AG04450 (cell line): ENCODE measurements at regions not wholly inside any gene's neighbourhood (a gene's known extent, or its start where the extent isn't known, plus 50 kb on each side); places are given as distances from the start of the nearest gene placed in this dataset.

Experiments
- CTCF ChIA-PET: fragments of 300-600, 350-600 bp; formaldehyde crosslinking; extraction: SDS; loops from one replicate; lab custom pipeline; 2022; ENCODE audit warnings: antibody characterized with exemption, inconsistent platforms; lab: Charles Lee
- POLR2A ChIA-PET: fragments of 350-600 bp; formaldehyde crosslinking; extraction: SDS; loops from one replicate; lab custom pipeline; 2021; ENCODE audit warnings: antibody characterized with exemption, inconsistent platforms; lab: Yijun Ruan, JAX
- DNase-seq: peaks from one replicate; pipeline ENCODE4 v3.0.0-alpha.2; 2011; ENCODE audit warnings: low read depth, low spot score
- H3K27ac ChIP-seq: one replicate; pipeline ENCODE4 v1.5.1; 2012; ENCODE audit warnings: low read depth, low read length, control low read depth
- H3K27me3 ChIP-seq: one replicate; pipeline ENCODE4 v1.6.0; 2012; ENCODE audit warnings: low read length; ENCODE audit not compliant: control insufficient read depth, insufficient read depth
- H3K4me3 ChIP-seq: 2 replicates; pipeline ENCODE4 v1.5.1; 2011; ENCODE audit warnings: mild to moderate bottlenecking, low read depth, low read length, control low read depth
- H3K9me3 ChIP-seq: 2 replicates; pipeline ENCODE4 v1.5.1; 2012; ENCODE audit warnings: low read length; ENCODE audit not compliant: control insufficient read depth, insufficient read depth
- CTCF ChIP-seq: IDR thresholded peaks from 2 replicates; pipeline ENCODE4 v1.5.1; 2011; ENCODE audit warnings: low read depth, low read length, control low read depth, inconsistent platforms

GRCh38 chr6:132161283-132161682, 210.1 kb upstream of the CCN2 start:
- ChIA-PET POLR2A (no interaction called here), CTCF (interaction anchor here (0.6 to 1.0 kb wide), 5 partner anchors 34 to 344 kb away, joined by 3 to 5 read pairs (median 3); no protein-coding TSS in a partner anchor)
- peak; percentile 33 for DNase-seq
- Histone ChIP-seq H3K9me3 (no peaks in the 10 kb centered on the region; the same call in 1 of the 2 replicates), H3K27ac (no peak overlapping the region), H3K27me3 (no peaks in the 10 kb centered on the region), H3K4me3 (no peak overlapping the region)
- peak; percentile 73 for TF ChIP-seq CTCF

GRCh38 chr6:132153221-132153898, 202.2 kb upstream of the CCN2 start:
- no peak overlapping the region for H3K4me3 ChIP-seq
- ChIA-PET POLR2A (no interaction called here), CTCF (no interaction called here)
- no peak for TF ChIP-seq CTCF
- H3K27me3 ChIP-seq: no peaks in the 10 kb centered on the region
- peak; percentile 60 for DNase-seq
- no peaks in the 10 kb centered on the region for H3K9me3 ChIP-seq
- H3K27ac ChIP-seq: no peak overlapping the region

GRCh38 chr6:132147530-132148011, 196.4 kb upstream of the CCN2 start:
- CTCF ChIA-PET: no interaction called here
- POLR2A ChIA-PET: no interaction called here
- no peak overlapping the region for H3K4me3 ChIP-seq

GRCh38 chr6:132144456-132144855, 193.3 kb upstream of the CCN2 start:
- H3K27ac ChIP-seq: no peak overlapping the region
- H3K27me3 ChIP-seq: no peaks in the 10 kb centered on the region
- H3K4me3 ChIP-seq: no peak overlapping the region
- ChIA-PET POLR2A (no interaction called here), CTCF (no interaction called here)
- TF ChIP-seq CTCF: no peak
- DNase-seq: no peak
- no peaks in the 10 kb centered on the region for H3K9me3 ChIP-seq

More at GRCh38 chr6:132147530-132148011, 196.4 kb upstream of the CCN2 start:
- no peak for TF ChIP-seq CTCF
- peak; percentile 53 for DNase-seq
- H3K9me3 ChIP-seq: no peaks in the 10 kb centered on the region
- peak overlapping the region; percentile 59 for H3K27ac ChIP-seq
- H3K27me3 ChIP-seq: no peaks in the 10 kb centered on the region

- DNase-seq: no peak
- no peak for TF ChIP-seq CTCF
- Histone ChIP-seq H3K9me3 (no peaks in the 10 kb centered on the region), H3K27ac (no peak overlapping the region), H3K27me3 (no peaks in the 10 kb centered on the region), H3K4me3 (no peak overlapping the region)
- CTCF ChIA-PET: no interaction called here
- POLR2A ChIA-PET: no interaction called here
These were observed 192.1 kb upstream of the CCN2 start for GRCh38 chr6:132143258-132143657.
